ENCODE measurements at regions not wholly inside any gene's neighbourhood (a gene's known extent, or its start where the extent isn't known, plus 50 kb on each side); places are given as distances from the start of the nearest gene placed in this dataset.

- intact Hi-C loops (cut with DNase I; ENCODE audit: low total_unique reads) (no loop called here), in situ Hi-C loops (cut with MboI; ENCODE audit: low sequenced_read_pairs in 4 of 4) (no loop called here)
- Histone ChIP-seq H3K36me3 (no peaks in the 10 kb centered on the region), H3K4me3 (no peak overlapping the region), H3K4me1 (peaks cover 6 to 19% of the 10 kb centered on the region in 2 donors), H3K9me3 (no peaks in the 10 kb centered on the region), H3K27me3 (no peaks in the 10 kb centered on the region), H3K27ac (no peak overlapping the region)
- no peak for DNase-seq
- TF ChIP-seq POLR2A (IDR thresholded peaks at IDR 0.05) (no peak), CTCF (IDR thresholded peaks at IDR 0.05 in 4 of 5, conservative IDR thresholded peaks at IDR 0.05 in 1 of 5) (no peak)
- ATAC-seq = no peak
Measured at GRCh38 chr5:103428411-103428871, 134.1 kb downstream of the NUDT12 start.

GRCh38 chr5:103427326-103427725 lies 135.3 kb downstream of the NUDT12 start:
- Histone ChIP-seq H3K27ac (no peak overlapping the region), H3K36me3 (no peaks in the 10 kb centered on the region), H3K27me3 (no peaks in the 10 kb centered on the region), H3K4me3 (no peak overlapping the region), H3K9me3 (no peaks in the 10 kb centered on the region), H3K4me1 (peaks cover 6 to 19% of the 10 kb centered on the region in 2 donors)
- no peak for ATAC-seq
- in situ Hi-C loops (cut with MboI; ENCODE audit: low sequenced_read_pairs in 4 of 4) = no loop called here
- intact Hi-C loops (cut with DNase I; ENCODE audit: low total_unique reads) = no loop called here
- TF ChIP-seq POLR2A (IDR thresholded peaks at IDR 0.05) (no peak), CTCF (IDR thresholded peaks at IDR 0.05 in 4 of 5, conservative IDR thresholded peaks at IDR 0.05 in 1 of 5) (no peak)
- DNase-seq = no peak

GRCh38 chr5:103425686-103426454 lies 136.7 kb downstream of the NUDT12 start:
- Histone ChIP-seq H3K36me3 (no peaks in the 10 kb centered on the region), H3K4me1 (peaks cover 6 to 19% of the 10 kb centered on the region in 2 donors), H3K27me3 (no peaks in the 10 kb centered on the region), H3K9me3 (no peaks in the 10 kb centered on the region), H3K4me3 (no peak overlapping the region), H3K27ac (no peak overlapping the region)
- intact Hi-C loops (cut with DNase I; ENCODE audit: low total_unique reads) (no loop called here), in situ Hi-C loops (cut with MboI; ENCODE audit: low sequenced_read_pairs in 4 of 4) (no loop called here)
- ATAC-seq (no peak), DNase-seq (no peak)
- TF ChIP-seq CTCF (IDR thresholded peaks at IDR 0.05 in 4 of 5, conservative IDR thresholded peaks at IDR 0.05 in 1 of 5) (no peak), POLR2A (IDR thresholded peaks at IDR 0.05) (no peak)

- ATAC-seq = no peak
- TF ChIP-seq POLR2A (IDR thresholded peaks at IDR 0.05) (no peak), CTCF (IDR thresholded peaks at IDR 0.05 in 4 of 5, conservative IDR thresholded peaks at IDR 0.05 in 1 of 5) (no peak)
- no peaks in the 10 kb centered on the region for H3K36me3 ChIP-seq
- no peak overlapping the region for H3K27ac ChIP-seq
- DNase-seq = no peak
- H3K27me3 ChIP-seq = no peaks in the 10 kb centered on the region
- intact Hi-C loops (cut with DNase I; ENCODE audit: low total_unique reads) = no loop called here
- peaks cover 6 to 19% of the 10 kb centered on the region in 2 donors for H3K4me1 ChIP-seq
- no peak overlapping the region for H3K4me3 ChIP-seq
- in situ Hi-C loops (cut with MboI; ENCODE audit: low sequenced_read_pairs in 4 of 4) = no loop called here
- no peaks in the 10 kb centered on the region for H3K9me3 ChIP-seq
Measured at GRCh38 chr5:103424453-103425205, 138.0 kb downstream of the NUDT12 start.

Data from gastrocnemius medialis (tissue), 4 donors.